ENCODE measurements at regions not wholly inside any gene's neighbourhood (a gene's known extent, or its start where the extent isn't known, plus 50 kb on each side); places are given as distances from the start of the nearest gene placed in this dataset.
"Not testable (repeated sequence)": the region's sequence is repeated elsewhere in the genome, so short reads cannot be mapped to it uniquely, and the experiment has no call there.

DNA sequence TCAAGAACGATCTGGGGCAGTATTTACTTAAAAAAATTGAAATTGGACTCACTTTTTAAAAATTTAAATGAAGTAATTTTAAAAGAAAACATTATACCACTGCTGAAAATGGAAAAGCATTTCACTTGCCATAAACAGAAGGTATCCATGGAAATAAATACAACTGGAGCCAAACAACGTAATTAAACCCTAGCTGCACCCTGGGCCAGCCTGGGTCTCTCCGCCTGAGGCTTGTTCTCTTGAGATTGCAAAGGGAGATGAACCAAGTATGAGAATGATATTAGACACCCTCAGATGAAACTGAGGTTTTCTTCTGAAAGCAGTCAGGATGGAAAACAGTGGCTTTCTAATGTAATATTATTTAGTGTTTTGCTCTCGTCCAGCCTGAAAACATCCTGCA is 264.4 kb downstream of the KCNE4 start:
- H3K27ac ChIP-seq (ENCODE audit: low read length), result no peak overlapping the region
- TF ChIP-seq EZH2phosphoT487 (IDR thresholded peaks at IDR 0.05; ENCODE audit: low read depth), result no peak
- TF ChIP-seq, protein P1, sequence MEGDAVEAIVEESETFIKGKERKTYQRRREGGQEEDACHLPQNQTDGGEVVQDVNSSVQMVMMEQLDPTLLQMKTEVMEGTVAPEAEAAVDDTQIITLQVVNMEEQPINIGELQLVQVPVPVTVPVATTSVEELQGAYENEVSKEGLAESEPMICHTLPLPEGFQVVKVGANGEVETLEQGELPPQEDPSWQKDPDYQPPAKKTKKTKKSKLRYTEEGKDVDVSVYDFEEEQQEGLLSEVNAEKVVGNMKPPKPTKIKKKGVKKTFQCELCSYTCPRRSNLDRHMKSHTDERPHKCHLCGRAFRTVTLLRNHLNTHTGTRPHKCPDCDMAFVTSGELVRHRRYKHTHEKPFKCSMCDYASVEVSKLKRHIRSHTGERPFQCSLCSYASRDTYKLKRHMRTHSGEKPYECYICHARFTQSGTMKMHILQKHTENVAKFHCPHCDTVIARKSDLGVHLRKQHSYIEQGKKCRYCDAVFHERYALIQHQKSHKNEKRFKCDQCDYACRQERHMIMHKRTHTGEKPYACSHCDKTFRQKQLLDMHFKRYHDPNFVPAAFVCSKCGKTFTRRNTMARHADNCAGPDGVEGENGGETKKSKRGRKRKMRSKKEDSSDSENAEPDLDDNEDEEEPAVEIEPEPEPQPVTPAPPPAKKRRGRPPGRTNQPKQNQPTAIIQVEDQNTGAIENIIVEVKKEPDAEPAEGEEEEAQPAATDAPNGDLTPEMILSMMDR (IDR thresholded peaks at IDR 0.05; ENCODE audit: low read depth, low read length), result no peak
- no peak overlapping the region for H3K9ac ChIP-seq (ENCODE audit: low read length)
- H3K4me1 ChIP-seq (ENCODE audit: low read length), result no peaks in the 10 kb centered on the region
- no peaks in the 10 kb centered on the region for H3K27me3 ChIP-seq (ENCODE audit: low read depth, low read length)
- no peaks in the 10 kb centered on the region for H3K36me3 ChIP-seq (replicated peaks; ENCODE audit: low read depth, low read length)
- no peak overlapping the region for H3K4me2 ChIP-seq (ENCODE audit: low read length)
- no peak overlapping the region for H2AFZ ChIP-seq (ENCODE audit: low read depth, low read length)
- no peak overlapping the region for H3K4me3 ChIP-seq (ENCODE audit: low read length)
- no peaks in the 10 kb centered on the region for H4K20me1 ChIP-seq (ENCODE audit: insufficient read depth, low read length)
- no peaks in the 10 kb centered on the region for H3K9me3 ChIP-seq (ENCODE audit: insufficient read depth, low read length)
- H3K79me2 ChIP-seq (ENCODE audit: low read length), result no peaks in the 10 kb centered on the region

DNA sequence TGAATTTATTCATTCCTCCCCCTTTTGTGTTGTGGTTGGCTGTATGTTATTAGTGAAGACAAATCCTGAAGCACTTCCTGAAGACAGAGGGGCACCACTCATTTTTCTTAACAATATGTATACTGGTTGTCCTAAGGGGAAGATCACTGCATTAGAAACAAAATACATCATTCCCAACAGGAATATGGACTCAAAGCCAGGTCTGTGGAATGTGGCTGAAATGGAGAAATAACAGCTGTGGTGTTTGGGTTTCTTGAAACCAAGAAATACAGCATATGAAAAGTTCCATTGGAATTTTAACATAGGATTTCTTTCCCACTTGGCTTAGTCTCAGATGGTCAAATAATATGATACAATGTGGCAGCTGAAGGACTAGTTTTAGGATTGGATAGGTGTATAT is 267.6 kb downstream of the KCNE4 start:
- H3K79me2 ChIP-seq (ENCODE audit: low read length), result no peaks in the 10 kb centered on the region
- H3K9me3 ChIP-seq (ENCODE audit: insufficient read depth, low read length), result no peaks in the 10 kb centered on the region
- H3K4me2 ChIP-seq (ENCODE audit: low read length), result no peak overlapping the region
- no peak overlapping the region for H3K27ac ChIP-seq (ENCODE audit: low read length)
- H4K20me1 ChIP-seq (ENCODE audit: insufficient read depth, low read length), result no peaks in the 10 kb centered on the region
- TF ChIP-seq, protein P1 (IDR thresholded peaks at IDR 0.05; ENCODE audit: low read depth, low read length), result no peak
- no peak for TF ChIP-seq EZH2phosphoT487 (IDR thresholded peaks at IDR 0.05; ENCODE audit: low read depth)
- H3K27me3 ChIP-seq (ENCODE audit: low read depth, low read length), result no peaks in the 10 kb centered on the region
- H3K36me3 ChIP-seq (replicated peaks; ENCODE audit: low read depth, low read length), result no peaks in the 10 kb centered on the region
- no peaks in the 10 kb centered on the region for H3K4me1 ChIP-seq (ENCODE audit: low read length)
- no peak overlapping the region for H3K9ac ChIP-seq (ENCODE audit: low read length)
- H3K4me3 ChIP-seq (ENCODE audit: low read length), result no peak overlapping the region
- no peak overlapping the region for H2AFZ ChIP-seq (ENCODE audit: low read depth, low read length)

DNA sequence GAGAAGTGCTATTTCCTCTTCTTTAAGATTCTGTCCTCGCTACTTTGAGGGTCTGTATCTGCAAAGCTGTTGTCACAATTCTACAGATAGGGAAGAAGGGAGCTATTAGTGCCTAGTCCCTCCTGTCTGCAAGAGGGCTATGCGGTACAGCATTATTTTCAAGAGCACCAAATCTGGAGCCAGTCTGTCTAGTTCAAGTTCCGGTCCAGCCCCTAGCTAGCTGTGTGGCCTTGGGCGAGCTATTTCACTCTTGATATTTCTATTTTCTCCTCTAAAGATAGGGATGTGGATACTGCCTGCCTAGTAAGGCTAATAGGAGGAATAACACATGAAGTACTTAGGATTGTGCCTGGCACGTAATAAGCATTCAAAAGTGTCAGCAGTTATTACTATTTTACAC is 272.4 kb downstream of the KCNE4 start:
- H4K20me1 ChIP-seq (ENCODE audit: insufficient read depth, low read length), result no peaks in the 10 kb centered on the region
- H3K4me2 ChIP-seq (ENCODE audit: low read length), result no peak overlapping the region
- H3K9ac ChIP-seq (ENCODE audit: low read length), result no peak overlapping the region
- peaks cover 9% of the 10 kb centered on the region for H3K4me1 ChIP-seq (ENCODE audit: low read length)
- H3K36me3 ChIP-seq (replicated peaks; ENCODE audit: low read depth, low read length), result no peaks in the 10 kb centered on the region
- H3K4me3 ChIP-seq (ENCODE audit: low read length), result no peak overlapping the region
- no peaks in the 10 kb centered on the region for H3K79me2 ChIP-seq (ENCODE audit: low read length)
- H3K27me3 ChIP-seq (ENCODE audit: low read depth, low read length), result no peaks in the 10 kb centered on the region
- no peak overlapping the region for H3K27ac ChIP-seq (ENCODE audit: low read length)
- TF ChIP-seq EZH2phosphoT487 (IDR thresholded peaks at IDR 0.05; ENCODE audit: low read depth), result no peak
- TF ChIP-seq, protein P1 (IDR thresholded peaks at IDR 0.05; ENCODE audit: low read depth, low read length), result no peak
- no peak overlapping the region for H2AFZ ChIP-seq (ENCODE audit: low read depth, low read length)
- H3K9me3 ChIP-seq (ENCODE audit: insufficient read depth, low read length), result no peaks in the 10 kb centered on the region

DNA sequence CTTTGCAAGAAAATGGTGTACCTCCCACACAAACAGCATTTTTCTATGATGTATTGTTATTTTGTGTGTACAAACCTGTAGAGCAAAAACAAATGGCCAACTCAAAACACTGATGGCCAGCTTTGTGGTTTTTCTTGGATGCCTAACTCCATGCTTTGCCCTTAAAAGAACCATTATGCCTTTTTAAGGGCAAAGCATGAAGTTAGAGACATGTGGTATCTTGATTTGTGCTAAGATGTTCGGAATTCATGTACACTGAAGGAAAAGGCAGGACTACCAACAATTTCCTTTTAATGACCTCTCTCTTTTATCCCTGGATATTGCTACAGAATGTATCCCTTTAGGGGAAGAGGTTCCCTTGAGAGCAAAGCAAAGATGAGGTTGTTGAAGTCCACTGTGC is 273.6 kb downstream of the SCG2 start:
- Histone ChIP-seq H3K4me3 (ENCODE audit: low read length) (no peak overlapping the region), H3K27me3 (ENCODE audit: low read depth, low read length) (no peaks in the 10 kb centered on the region), H3K36me3 (replicated peaks; ENCODE audit: low read depth, low read length) (no peaks in the 10 kb centered on the region), H3K9me3 (ENCODE audit: insufficient read depth, low read length) (no peaks in the 10 kb centered on the region), H3K79me2 (ENCODE audit: low read length) (no peaks in the 10 kb centered on the region), H3K9ac (ENCODE audit: low read length) (no peak overlapping the region), H3K4me1 (ENCODE audit: low read length) (peaks cover 9% of the 10 kb centered on the region), H3K27ac (ENCODE audit: low read length) (no peak overlapping the region), H3K4me2 (ENCODE audit: low read length) (no peak overlapping the region), H2AFZ (ENCODE audit: low read depth, low read length) (no peak overlapping the region), H4K20me1 (ENCODE audit: insufficient read depth, low read length) (no peaks in the 10 kb centered on the region)
- TF ChIP-seq EZH2phosphoT487 (IDR thresholded peaks at IDR 0.05; ENCODE audit: low read depth), result no peak
- TF ChIP-seq, protein P1 (IDR thresholded peaks at IDR 0.05; ENCODE audit: low read depth, low read length), result no peak

DNA sequence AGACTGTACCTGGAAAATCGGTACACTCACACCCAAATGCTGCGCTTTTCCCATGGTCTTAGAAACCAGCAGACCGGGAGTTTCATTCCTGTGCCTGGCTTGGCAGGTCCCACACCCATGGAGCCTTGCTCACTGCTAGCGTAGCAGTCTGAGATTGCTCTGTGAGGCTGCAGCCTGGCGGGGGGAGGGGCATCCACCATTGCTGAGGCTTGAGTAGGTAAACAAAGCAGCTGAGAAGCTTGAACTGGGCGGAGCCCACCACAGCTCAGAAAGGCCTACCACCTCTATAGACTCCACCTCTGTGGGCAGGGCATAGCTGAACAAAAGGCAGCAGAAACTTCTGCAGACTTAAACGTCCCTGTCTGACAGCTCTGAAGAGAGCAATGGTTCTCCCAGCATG is 271.4 kb downstream of the SCG2 start:
- not testable (repeated sequence) for H2AFZ ChIP-seq (ENCODE audit: low read depth, low read length); H3K27me3 ChIP-seq (ENCODE audit: low read depth, low read length); H3K9ac ChIP-seq (ENCODE audit: low read length); H3K4me3 ChIP-seq (ENCODE audit: low read length); H3K79me2 ChIP-seq (ENCODE audit: low read length); H4K20me1 ChIP-seq (ENCODE audit: insufficient read depth, low read length); H3K4me1 ChIP-seq (ENCODE audit: low read length); H3K9me3 ChIP-seq (ENCODE audit: insufficient read depth, low read length); H3K4me2 ChIP-seq (ENCODE audit: low read length); H3K36me3 ChIP-seq (replicated peaks; ENCODE audit: low read depth, low read length); H3K27ac ChIP-seq (ENCODE audit: low read length)

Data from OCI-LY3 (cell line).